HL-60 (cell line): ENCODE measurements at regions not wholly inside any gene's neighbourhood (a gene's known extent, or its start where the extent isn't known, plus 50 kb on each side); places are given as distances from the start of the nearest gene placed in this dataset.

Source experiments
- CTCF ChIP-seq: IDR thresholded peaks from one replicate; pipeline ENCODE4 v1.5.1; 2011; ENCODE audit warnings: low read length, control low read depth, inconsistent platforms; ENCODE audit not compliant: insufficient read depth
- GABPA ChIP-seq: IDR thresholded peaks from 2 replicates; pipeline ENCODE4 v1.6.1; 2012; ENCODE audit warnings: low read depth
- POLR2AphosphoS5 ChIP-seq: IDR thresholded peaks from 2 replicates; pipeline ENCODE4 v1.6.1; 2012; ENCODE audit warnings: low read depth
- REST ChIP-seq: IDR thresholded peaks from 2 replicates; pipeline ENCODE4 v1.6.1; 2012; ENCODE audit warnings: low read depth; ENCODE audit not compliant: insufficient replicate concordance
- SPI1 ChIP-seq: IDR thresholded peaks from 2 replicates; pipeline ENCODE4 v1.6.1; 2012; ENCODE audit warnings: low read depth, mild to moderate bottlenecking, borderline replicate concordance

- TF ChIP-seq GABPA = no peak
- TF ChIP-seq CTCF = no peak
- no peak for TF ChIP-seq POLR2AphosphoS5
- no peak for TF ChIP-seq REST
- no peak for TF ChIP-seq SPI1
These were observed 728.5 kb upstream of the NRXN1 start for GRCh38 chr2:51760441-51760840.
